Endothelial cell of umbilical vein (primary cell): ENCODE measurements at regions not wholly inside any gene's neighbourhood (a gene's known extent, or its start where the extent isn't known, plus 50 kb on each side); places are given as distances from the start of the nearest gene placed in this dataset.

Source experiments
- MYC ChIP-seq: IDR thresholded peaks from one replicate; pipeline ENCODE4 v1.6.1; 2011; ENCODE audit warnings: mild to moderate bottlenecking, low read depth, low read length
- TF ChIP-seq, protein P1 (sequence below), 2 donors: IDR thresholded peaks; 1 replicate in 1 of 2; 2 replicates in 1 of 2; pipeline ENCODE4 v1.5.1; 2011; ENCODE audit warnings: low read length in 2 of 2, mild to moderate bottlenecking in 2 of 2, moderate library complexity in 2 of 2, control low read depth in 1 of 2, inconsistent platforms in 1 of 2, low read depth in 1 of 2; ENCODE audit not compliant: insufficient read depth in 1 of 2; ENCODE audit errors: extremely low read depth in 1 of 2

DNA sequence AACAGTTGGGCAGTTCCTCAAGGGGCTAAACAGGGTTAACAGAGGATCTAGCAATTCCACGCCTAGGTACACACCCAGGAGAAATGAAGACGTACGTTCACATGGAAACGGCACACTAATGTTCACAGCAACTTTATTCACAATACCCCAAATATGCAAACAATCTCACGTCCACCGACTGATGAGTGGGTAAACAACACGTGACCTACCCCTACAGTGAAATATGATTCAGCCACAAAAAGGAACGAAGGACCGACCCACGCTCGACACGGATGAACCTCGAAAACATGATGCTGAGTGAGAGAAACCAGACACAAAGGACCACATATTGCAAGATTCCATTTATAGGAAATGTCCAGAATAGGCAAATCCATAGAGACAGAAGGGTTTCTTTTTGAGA, 112.7 kb downstream of the NCOR2 start:
- TF ChIP-seq, protein P1, sequence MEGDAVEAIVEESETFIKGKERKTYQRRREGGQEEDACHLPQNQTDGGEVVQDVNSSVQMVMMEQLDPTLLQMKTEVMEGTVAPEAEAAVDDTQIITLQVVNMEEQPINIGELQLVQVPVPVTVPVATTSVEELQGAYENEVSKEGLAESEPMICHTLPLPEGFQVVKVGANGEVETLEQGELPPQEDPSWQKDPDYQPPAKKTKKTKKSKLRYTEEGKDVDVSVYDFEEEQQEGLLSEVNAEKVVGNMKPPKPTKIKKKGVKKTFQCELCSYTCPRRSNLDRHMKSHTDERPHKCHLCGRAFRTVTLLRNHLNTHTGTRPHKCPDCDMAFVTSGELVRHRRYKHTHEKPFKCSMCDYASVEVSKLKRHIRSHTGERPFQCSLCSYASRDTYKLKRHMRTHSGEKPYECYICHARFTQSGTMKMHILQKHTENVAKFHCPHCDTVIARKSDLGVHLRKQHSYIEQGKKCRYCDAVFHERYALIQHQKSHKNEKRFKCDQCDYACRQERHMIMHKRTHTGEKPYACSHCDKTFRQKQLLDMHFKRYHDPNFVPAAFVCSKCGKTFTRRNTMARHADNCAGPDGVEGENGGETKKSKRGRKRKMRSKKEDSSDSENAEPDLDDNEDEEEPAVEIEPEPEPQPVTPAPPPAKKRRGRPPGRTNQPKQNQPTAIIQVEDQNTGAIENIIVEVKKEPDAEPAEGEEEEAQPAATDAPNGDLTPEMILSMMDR (IDR thresholded peaks at IDR 0.05; ENCODE audit: extremely low read depth in 1 of 2, insufficient read depth in 1 of 2, low read depth in 1 of 2, low read length in 2 of 2): no peak
- TF ChIP-seq MYC: no peak
